ENCODE measurements at regions not wholly inside any gene's neighbourhood (a gene's known extent, or its start where the extent isn't known, plus 50 kb on each side); places are given as distances from the start of the nearest gene placed in this dataset.
A peak's percentile ranks its signal among the peaks of the same experiment; 100 is the strongest.
"Not testable (repeated sequence)": the region's sequence is repeated elsewhere in the genome, so short reads cannot be mapped to it uniquely, and the experiment has no call there.

DNA sequence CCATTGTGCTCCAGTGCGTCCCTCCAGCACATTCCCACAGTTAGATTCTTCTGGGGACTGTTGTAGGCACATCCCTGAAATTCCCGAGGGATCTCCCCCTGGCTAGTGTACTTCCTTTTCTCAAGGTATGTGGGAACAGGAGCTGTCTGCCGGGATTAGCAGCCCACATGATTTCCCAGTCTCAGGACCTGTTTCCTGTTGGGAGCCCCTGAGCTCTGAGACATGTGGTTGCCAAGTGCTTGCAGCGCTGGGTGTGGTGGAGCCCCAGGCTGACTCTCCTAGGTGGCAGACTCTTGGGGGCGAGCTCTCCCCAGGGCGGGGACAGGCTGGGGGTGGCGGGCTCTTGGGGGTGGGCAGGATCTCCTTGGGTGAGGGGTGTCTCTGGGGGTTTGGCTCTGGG is 287.0 kb upstream of the PLGLB1 start:
- H3K4me1 Mint-ChIP-seq (ENCODE audit: low read depth); H3K36me3 Mint-ChIP-seq (ENCODE audit: low read depth); H3K27ac Mint-ChIP-seq; H3K4me3 Mint-ChIP-seq; intact Hi-C loops (cut with micrococcal nuclease); H3K9me3 Mint-ChIP-seq; CTCF ChIA-PET; POLR2A ChIA-PET; ATAC-seq; H3K27me3 Mint-ChIP-seq; DNase-seq: not testable (repeated sequence)

- H3K4me3 Mint-ChIP-seq; H3K36me3 Mint-ChIP-seq (ENCODE audit: low read depth); H3K27ac Mint-ChIP-seq; ATAC-seq; CTCF ChIA-PET; POLR2A ChIA-PET; H3K9me3 Mint-ChIP-seq; DNase-seq; intact Hi-C loops (cut with micrococcal nuclease); H3K27me3 Mint-ChIP-seq: not testable (repeated sequence)
- peaks cover 12% of the 10 kb centered on the region for H3K4me1 Mint-ChIP-seq (ENCODE audit: low read depth)
Observed at GRCh38 chr2:87309785-87310184, 288.1 kb upstream of the PLGLB1 start.

GRCh38 chr2:87311896-87312441 is 290.3 kb upstream of the PLGLB1 start:
- intact Hi-C loops (cut with micrococcal nuclease); H3K4me3 Mint-ChIP-seq; POLR2A ChIA-PET; H3K36me3 Mint-ChIP-seq (ENCODE audit: low read depth); H3K27me3 Mint-ChIP-seq; CTCF ChIA-PET; DNase-seq; H3K27ac Mint-ChIP-seq; H3K9me3 Mint-ChIP-seq: not testable (repeated sequence)
- peaks cover 14% of the 10 kb centered on the region for H3K4me1 Mint-ChIP-seq (ENCODE audit: low read depth)
- ATAC-seq: peak; percentile 25

DNA sequence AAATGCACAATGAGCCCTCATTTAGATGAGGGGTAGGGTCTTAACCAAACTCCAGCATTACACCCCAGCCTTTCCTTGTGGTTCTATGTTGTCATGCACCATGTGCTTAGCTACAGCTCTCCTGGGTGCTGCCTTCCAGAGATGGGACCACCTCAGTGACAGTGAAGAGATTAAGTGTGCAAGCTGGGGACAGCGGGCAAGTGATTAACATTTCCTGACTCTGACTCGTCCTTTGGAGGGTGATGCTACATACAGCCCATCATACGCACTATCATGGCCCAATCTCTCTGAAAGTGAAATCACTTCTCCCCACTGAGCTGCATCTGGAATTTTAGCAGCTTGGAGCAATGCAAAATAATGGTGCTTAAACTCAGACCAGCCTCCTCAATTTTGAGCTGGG is 293.0 kb upstream of the PLGLB1 start:
- peaks cover 14% of the 10 kb centered on the region for H3K4me1 Mint-ChIP-seq (ENCODE audit: low read depth)
- intact Hi-C loops (cut with micrococcal nuclease); POLR2A ChIA-PET; DNase-seq; H3K9me3 Mint-ChIP-seq; H3K4me3 Mint-ChIP-seq; CTCF ChIA-PET; H3K27ac Mint-ChIP-seq; H3K27me3 Mint-ChIP-seq; H3K36me3 Mint-ChIP-seq (ENCODE audit: low read depth): not testable (repeated sequence)
- ATAC-seq: peak; percentile 50

- H3K4me1 Mint-ChIP-seq (ENCODE audit: low read depth): peaks cover 14% of the 10 kb centered on the region
- DNase-seq: peak; percentile 31
- POLR2A ChIA-PET; H3K9me3 Mint-ChIP-seq; CTCF ChIA-PET; H3K4me3 Mint-ChIP-seq; intact Hi-C loops (cut with micrococcal nuclease); H3K27me3 Mint-ChIP-seq; H3K36me3 Mint-ChIP-seq (ENCODE audit: low read depth); H3K27ac Mint-ChIP-seq: not testable (repeated sequence)
- ATAC-seq: peak; percentile 80
Observed at GRCh38 chr2:87315183-87315902, 293.7 kb upstream of the PLGLB1 start.

GRCh38 chr2:87317193-87317592 is 295.5 kb upstream of the PLGLB1 start:
- H3K4me3 Mint-ChIP-seq; CTCF ChIA-PET; intact Hi-C loops (cut with micrococcal nuclease); DNase-seq; H3K9me3 Mint-ChIP-seq; H3K27me3 Mint-ChIP-seq; POLR2A ChIA-PET; H3K27ac Mint-ChIP-seq; H3K36me3 Mint-ChIP-seq (ENCODE audit: low read depth); ATAC-seq: not testable (repeated sequence)
- H3K4me1 Mint-ChIP-seq (ENCODE audit: low read depth): peaks cover 12% of the 10 kb centered on the region

- ATAC-seq; H3K4me3 Mint-ChIP-seq; H3K27me3 Mint-ChIP-seq; intact Hi-C loops (cut with micrococcal nuclease); H3K9me3 Mint-ChIP-seq; DNase-seq; H3K36me3 Mint-ChIP-seq (ENCODE audit: low read depth); H3K27ac Mint-ChIP-seq; POLR2A ChIA-PET; H3K4me1 Mint-ChIP-seq (ENCODE audit: low read depth); CTCF ChIA-PET: not testable (repeated sequence)
Observed at GRCh38 chr2:87318814-87319491, 297.3 kb upstream of the PLGLB1 start.

- DNase-seq; H3K36me3 Mint-ChIP-seq (ENCODE audit: low read depth); CTCF ChIA-PET; H3K27me3 Mint-ChIP-seq; intact Hi-C loops (cut with micrococcal nuclease); H3K4me3 Mint-ChIP-seq; ATAC-seq; H3K4me1 Mint-ChIP-seq (ENCODE audit: low read depth); H3K9me3 Mint-ChIP-seq; H3K27ac Mint-ChIP-seq; POLR2A ChIA-PET: not testable (repeated sequence)
Observed at GRCh38 chr2:87319705-87320104, 298.1 kb upstream of the PLGLB1 start.

DNA sequence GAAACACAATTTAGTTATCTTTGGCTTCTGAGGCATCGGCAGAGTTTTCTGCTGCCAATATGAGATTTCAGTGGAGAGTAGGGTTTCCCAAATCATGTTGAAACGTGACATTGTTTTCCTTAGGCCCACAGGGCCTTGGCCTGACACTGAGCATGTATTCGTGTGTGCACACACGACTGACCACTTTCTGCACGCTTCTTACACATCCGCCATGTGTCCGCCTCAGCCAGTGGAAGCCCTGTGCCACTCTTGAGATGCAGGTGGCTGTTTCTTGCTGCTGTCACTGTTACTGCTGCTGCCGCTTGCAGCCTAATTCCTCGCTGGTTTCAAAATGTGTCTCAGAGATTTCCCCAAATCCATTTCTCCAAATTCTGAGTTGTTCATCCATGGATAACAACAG is 299.6 kb upstream of the PLGLB1 start:
- CTCF ChIA-PET; H3K27me3 Mint-ChIP-seq; H3K27ac Mint-ChIP-seq; ATAC-seq; DNase-seq; H3K9me3 Mint-ChIP-seq; intact Hi-C loops (cut with micrococcal nuclease); H3K36me3 Mint-ChIP-seq (ENCODE audit: low read depth); H3K4me3 Mint-ChIP-seq; POLR2A ChIA-PET: not testable (repeated sequence)
- peaks cover 13% of the 10 kb centered on the region for H3K4me1 Mint-ChIP-seq (ENCODE audit: low read depth)

- POLR2A ChIA-PET; H3K4me3 Mint-ChIP-seq; CTCF ChIA-PET; H3K36me3 Mint-ChIP-seq (ENCODE audit: low read depth); DNase-seq; H3K27me3 Mint-ChIP-seq; intact Hi-C loops (cut with micrococcal nuclease); H3K9me3 Mint-ChIP-seq: not testable (repeated sequence)
- peak; percentile 83 for ATAC-seq
- Mint-ChIP-seq H3K4me1 (ENCODE audit: low read depth) (peaks cover 13% of the 10 kb centered on the region), H3K27ac (peak overlapping the region; percentile 64)
Observed at GRCh38 chr2:87324335-87325041, 302.8 kb upstream of the PLGLB1 start.

DNA sequence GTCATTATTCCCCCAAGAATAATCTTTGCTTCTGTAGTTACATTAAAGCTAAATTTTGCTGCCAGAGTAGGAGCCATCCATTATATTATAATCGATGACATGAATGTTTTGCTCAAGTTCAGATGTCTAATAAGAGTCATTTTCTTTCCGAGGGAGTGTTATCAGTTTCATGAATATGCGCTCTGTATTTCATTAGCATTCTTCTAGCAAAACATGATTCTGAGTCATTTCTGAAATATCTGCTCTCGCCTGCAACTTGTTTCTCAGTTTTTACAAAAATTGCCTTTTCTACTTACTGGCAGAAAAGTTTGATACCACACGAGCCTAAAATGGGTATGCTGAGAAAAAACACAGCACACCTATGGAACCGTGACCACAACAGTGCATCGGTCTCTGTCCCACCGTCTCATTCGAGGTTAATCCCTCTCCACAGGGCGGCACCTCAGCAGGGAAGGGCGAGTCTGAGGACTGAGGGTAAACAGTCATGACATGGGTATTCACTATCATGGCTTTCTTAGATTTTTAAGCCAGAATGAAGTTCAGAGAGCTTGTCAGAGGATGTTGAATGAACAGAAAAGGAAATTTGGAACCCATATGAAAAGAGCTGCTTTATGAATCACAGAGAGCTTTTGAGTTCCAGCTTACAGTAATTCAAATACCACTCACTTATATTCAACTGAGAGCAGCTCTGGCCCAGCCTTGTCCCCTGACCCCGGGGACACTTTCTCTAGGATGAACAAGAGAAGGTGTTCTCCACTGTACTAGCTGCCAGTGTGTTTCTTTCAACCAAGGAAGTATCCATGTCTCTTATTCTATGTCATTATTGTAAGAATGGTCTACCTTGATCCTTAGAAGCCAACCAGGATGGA is 303.6 kb upstream of the PLGLB1 start:
- H3K9me3 Mint-ChIP-seq; H3K4me3 Mint-ChIP-seq; DNase-seq; POLR2A ChIA-PET; H3K27me3 Mint-ChIP-seq; intact Hi-C loops (cut with micrococcal nuclease); H3K36me3 Mint-ChIP-seq (ENCODE audit: low read depth); CTCF ChIA-PET: not testable (repeated sequence)
- H3K4me1 Mint-ChIP-seq (ENCODE audit: low read depth): peaks cover 13% of the 10 kb centered on the region
- H3K27ac Mint-ChIP-seq: peak overlapping the region; percentile 67
- ATAC-seq: peak; percentile 64
